A549 (cell line): ENCODE measurements at regions not wholly inside any gene's neighbourhood (a gene's known extent, or its start where the extent isn't known, plus 50 kb on each side); places are given as distances from the start of the nearest gene placed in this dataset.

Source experiments
- CEBPB ChIP-seq, 2 experiments: fragments of >200 bp in 1 of 2; sonication (Bioruptor Twin) in 1 of 2; formaldehyde crosslinking in 1 of 2; IDR thresholded peaks; 2 replicates each; pipeline ENCODE4 v1.6.1; 2012 to 2016
- CHD4 ChIP-seq: fragments of 200-600 bp; sonication (generic); IDR thresholded peaks from 2 replicates; pipeline ENCODE4 v1.6.1; 2016; ENCODE audit warnings: antibody characterized with exemption, mild to moderate bottlenecking, borderline replicate concordance
- EP300 ChIP-seq, 2 experiments: fragments of >200 bp; sonication (Bioruptor Twin); formaldehyde crosslinking; IDR thresholded peaks; 2 replicates in 1 of 2; 3 replicates in 1 of 2; pipeline ENCODE4 v1.6.1; 2016 to 2017
- MAFK ChIP-seq: fragments of 450-650 bp; IDR thresholded peaks from 2 replicates; pipeline ENCODE4 v1.6.1; 2014; ENCODE audit not compliant: partially characterized antibody
- MYC ChIP-seq: IDR thresholded peaks from 2 replicates; pipeline ENCODE4 v1.6.1; 2012; ENCODE audit warnings: mild to moderate bottlenecking, inconsistent platforms, low read length, improper control_type of control experiment, borderline replicate concordance
- RAD21 ChIP-seq, 2 experiments: fragments of >200 bp in 1 of 2; sonication (Bioruptor Twin) in 1 of 2; formaldehyde crosslinking in 1 of 2; IDR thresholded peaks in 1 of 2; conservative IDR thresholded peaks in 1 of 2; 2 replicates in 1 of 2; 3 replicates in 1 of 2; pipeline ENCODE4 v1.6.1; 2012 to 2018; ENCODE audit warnings: inconsistent platforms in 1 of 2
- SMC3 ChIP-seq: fragments of >200 bp; sonication (Bioruptor Twin); formaldehyde crosslinking; IDR thresholded peaks from 3 replicates; pipeline ENCODE4 v1.6.1; 2018; ENCODE audit warnings: inconsistent platforms
- TF ChIP-seq, protein P1 (sequence below): fragments of >200 bp; sonication (Bioruptor Twin); formaldehyde crosslinking; IDR thresholded peaks from 3 replicates; pipeline ENCODE4 v1.5.1; 2016
- TF ChIP-seq, protein P2 (sequence below): fragments of 150-350 bp; IDR thresholded peaks from 2 replicates; pipeline ENCODE4 v1.6.1; 2014; ENCODE audit warnings: low read depth, mild to moderate bottlenecking, low read length

DNA sequence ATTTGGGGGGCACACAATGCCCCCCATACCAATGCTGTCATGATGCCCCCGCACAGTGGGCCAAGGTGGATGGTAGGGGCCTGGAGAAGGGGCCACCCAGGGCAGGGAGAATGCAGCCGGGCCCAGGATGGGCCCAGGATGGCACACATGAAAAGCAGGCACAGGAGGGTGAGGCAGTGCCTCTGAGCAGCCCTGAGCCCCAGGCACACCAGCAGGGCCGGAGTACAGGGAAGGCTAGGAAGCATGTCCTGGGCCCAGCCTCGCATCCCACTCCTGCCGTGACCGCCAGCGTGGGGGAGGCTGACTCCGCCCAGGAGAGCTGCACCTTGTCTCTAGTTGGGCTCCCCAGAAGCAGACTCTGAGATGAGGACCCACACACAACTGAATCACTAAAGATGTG, 59.3 kb upstream of the TMEM72 start:
- TF ChIP-seq, protein P1, sequence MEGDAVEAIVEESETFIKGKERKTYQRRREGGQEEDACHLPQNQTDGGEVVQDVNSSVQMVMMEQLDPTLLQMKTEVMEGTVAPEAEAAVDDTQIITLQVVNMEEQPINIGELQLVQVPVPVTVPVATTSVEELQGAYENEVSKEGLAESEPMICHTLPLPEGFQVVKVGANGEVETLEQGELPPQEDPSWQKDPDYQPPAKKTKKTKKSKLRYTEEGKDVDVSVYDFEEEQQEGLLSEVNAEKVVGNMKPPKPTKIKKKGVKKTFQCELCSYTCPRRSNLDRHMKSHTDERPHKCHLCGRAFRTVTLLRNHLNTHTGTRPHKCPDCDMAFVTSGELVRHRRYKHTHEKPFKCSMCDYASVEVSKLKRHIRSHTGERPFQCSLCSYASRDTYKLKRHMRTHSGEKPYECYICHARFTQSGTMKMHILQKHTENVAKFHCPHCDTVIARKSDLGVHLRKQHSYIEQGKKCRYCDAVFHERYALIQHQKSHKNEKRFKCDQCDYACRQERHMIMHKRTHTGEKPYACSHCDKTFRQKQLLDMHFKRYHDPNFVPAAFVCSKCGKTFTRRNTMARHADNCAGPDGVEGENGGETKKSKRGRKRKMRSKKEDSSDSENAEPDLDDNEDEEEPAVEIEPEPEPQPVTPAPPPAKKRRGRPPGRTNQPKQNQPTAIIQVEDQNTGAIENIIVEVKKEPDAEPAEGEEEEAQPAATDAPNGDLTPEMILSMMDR: no peak
- TF ChIP-seq CHD4: no peak
- TF ChIP-seq RAD21 (conservative IDR thresholded peaks at IDR 0.05 in 1 of 2, IDR thresholded peaks at IDR 0.05 in 1 of 2): no peak
- TF ChIP-seq CEBPB (IDR thresholded peaks at IDR 0.05): no peak
- no peak for TF ChIP-seq SMC3
- no peak for TF ChIP-seq MAFK
- TF ChIP-seq EP300 (IDR thresholded peaks at IDR 0.05): no peak
- TF ChIP-seq MYC: no peak
- TF ChIP-seq, protein P2, sequence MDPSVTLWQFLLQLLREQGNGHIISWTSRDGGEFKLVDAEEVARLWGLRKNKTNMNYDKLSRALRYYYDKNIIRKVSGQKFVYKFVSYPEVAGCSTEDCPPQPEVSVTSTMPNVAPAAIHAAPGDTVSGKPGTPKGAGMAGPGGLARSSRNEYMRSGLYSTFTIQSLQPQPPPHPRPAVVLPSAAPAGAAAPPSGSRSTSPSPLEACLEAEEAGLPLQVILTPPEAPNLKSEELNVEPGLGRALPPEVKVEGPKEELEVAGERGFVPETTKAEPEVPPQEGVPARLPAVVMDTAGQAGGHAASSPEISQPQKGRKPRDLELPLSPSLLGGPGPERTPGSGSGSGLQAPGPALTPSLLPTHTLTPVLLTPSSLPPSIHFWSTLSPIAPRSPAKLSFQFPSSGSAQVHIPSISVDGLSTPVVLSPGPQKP: no peak
